B cell (primary cell): ENCODE measurements at regions not wholly inside any gene's neighbourhood (a gene's known extent, or its start where the extent isn't known, plus 50 kb on each side); places are given as distances from the start of the nearest gene placed in this dataset.

Experiments
- ATAC-seq: fragments of 200-7000 bp; cut with Tn5 transposase; one replicate; pipeline ENCODE4 v1.10.0; 2021; ENCODE audit warnings: low read depth, mild to moderate bottlenecking, moderate number of reproducible peaks, moderate library complexity
- CTCF ChIA-PET: fragments of 350-600 bp; sonication (Branson Sonifier 250); formaldehyde crosslinking; loops from one replicate; lab custom pipeline; 2021; ENCODE audit warnings: antibody characterized with exemption, inconsistent platforms; lab: Charles Lee
- POLR2A ChIA-PET: fragments of 350-600 bp; sonication (Branson Sonifier 250); formaldehyde crosslinking; loops from one replicate; lab custom pipeline; 2021; ENCODE audit warnings: antibody characterized with exemption; lab: Charles Lee
- DNase-seq: peaks from one replicate; pipeline ENCODE4 v3.0.0; 2013
- H2AFZ ChIP-seq: 2 replicates; pipeline ENCODE4 v1.6.1; 2012; ENCODE audit warnings: mild to moderate bottlenecking, low read depth, low read length; ENCODE audit not compliant: insufficient read depth, poor library complexity, severe bottlenecking
- H3K27ac ChIP-seq, 2 donors: 1 replicate in 1 of 2; 2 replicates in 1 of 2; pipeline ENCODE4 v1.5.1; 2012 to 2013; ENCODE audit warnings: low read length in 2 of 2, mild to moderate bottlenecking in 2 of 2, moderate library complexity in 1 of 2
- H3K27me3 ChIP-seq, 4 experiments: fragments of 200-600 bp in 1 of 4; sonication (generic) in 1 of 4; replicated peaks in 1 of 4; 1 replicate in 2 of 4; 2 replicates in 2 of 4; pipeline versions ENCODE4 v1.6.1 to v1.7.0; 2013 to 2016; ENCODE audit warnings: low read length in 3 of 4, mild to moderate bottlenecking in 2 of 4, mixed read lengths in 1 of 4, moderate library complexity in 1 of 4; ENCODE audit not compliant: insufficient read depth in 4 of 4, control insufficient read depth in 3 of 4; ENCODE audit errors: control extremely low read depth in 1 of 4
- H3K36me3 ChIP-seq, 2 experiments: replicated peaks in 1 of 2; 1 replicate in 1 of 2; 2 replicates in 1 of 2; pipeline versions ENCODE4 v1.6.1 to v1.7.1; 2013; ENCODE audit warnings: low read length in 1 of 2; ENCODE audit not compliant: insufficient read depth in 2 of 2, control insufficient read depth in 1 of 2; ENCODE audit errors: control extremely low read depth in 1 of 2, extremely low read depth in 1 of 2
- H3K4me1 ChIP-seq, 2 donors: fragments of 200-600 bp in 1 of 2; sonication (generic) in 1 of 2; 1 replicate in 1 of 2; 2 replicates in 1 of 2; pipeline versions ENCODE4 v1.5.1 to v1.6.1; 2013 to 2017; ENCODE audit warnings: low read length in 2 of 2; ENCODE audit not compliant: control insufficient read depth in 2 of 2, insufficient read depth in 2 of 2
- H3K4me2 ChIP-seq: replicated peaks from 2 replicates; pipeline ENCODE3; 2012; ENCODE audit warnings: mild to moderate bottlenecking, low read depth, low read length; ENCODE audit not compliant: poor library complexity, severe bottlenecking
- H3K4me3 ChIP-seq, 5 experiments: fragments of 200-600 bp in 1 of 5; sonication (generic) in 1 of 5; 1 replicate in 3 of 5; 2 replicates in 2 of 5; pipeline versions ENCODE4 v1.5.1 to v1.7.0; 2011 to 2016; ENCODE audit warnings: low read length in 4 of 5, mild to moderate bottlenecking in 4 of 5, low read depth in 2 of 5, control low read depth in 1 of 5, moderate library complexity in 1 of 5; ENCODE audit not compliant: insufficient read depth in 1 of 5; ENCODE audit errors: control extremely low read depth in 1 of 5, extremely low read depth in 1 of 5
- H3K79me2 ChIP-seq: fragments of 200-600 bp; sonication (generic); one replicate; pipeline ENCODE4 v1.6.0; 2016; ENCODE audit warnings: low read length; ENCODE audit not compliant: control insufficient read depth, insufficient read depth
- H3K9ac ChIP-seq: fragments of 200-600 bp; sonication (generic); 2 replicates; pipeline ENCODE4 v1.6.1; 2017; ENCODE audit warnings: mild to moderate bottlenecking, low read length, moderate library complexity
- H3K9me3 ChIP-seq, 3 donors: one replicate each; pipeline versions ENCODE4 v1.6.1 to v1.7.1; 2013; ENCODE audit warnings: low read length in 2 of 3; ENCODE audit not compliant: control insufficient read depth in 2 of 3, insufficient read depth in 1 of 3; ENCODE audit errors: control extremely low read depth in 1 of 3
- H4K20me1 ChIP-seq: 2 replicates; pipeline ENCODE4 v1.6.0; 2012; ENCODE audit warnings: mild to moderate bottlenecking, low read length; ENCODE audit not compliant: insufficient read depth, control insufficient read depth, poor library complexity, severe bottlenecking
- H3K27ac Mint-ChIP-seq: one replicate; pipeline ENCODE4 v1.8.0; 2021; ENCODE audit warnings: mixed read lengths
- H3K27me3 Mint-ChIP-seq: one replicate; pipeline ENCODE4 v1.8.0; 2021; ENCODE audit warnings: mixed read lengths
- H3K4me1 Mint-ChIP-seq: one replicate; pipeline ENCODE4 v1.8.0; 2021; ENCODE audit warnings: mixed read lengths
- H3K4me3 Mint-ChIP-seq: one replicate; pipeline ENCODE4 v1.8.0; 2021; ENCODE audit warnings: mixed read lengths
- H3K9me3 Mint-ChIP-seq: one replicate; pipeline ENCODE4 v1.8.0; 2022; ENCODE audit warnings: mixed read lengths; ENCODE audit not compliant: insufficient read depth
- EZH2 ChIP-seq: IDR thresholded peaks from 2 replicates; pipeline ENCODE4 v1.6.1; 2012; ENCODE audit warnings: borderline replicate concordance, low read depth, mild to moderate bottlenecking, moderate library complexity, low read length; ENCODE audit not compliant: insufficient read depth, poor library complexity, severe bottlenecking
- WGBS: methylation state at CpG from one replicate; pipeline ENCODE4 v1.1.5; 2013; ENCODE audit warnings: missing lambda C conversion rate; ENCODE audit not compliant: insufficient coverage; 5-methylcytosine and 5-hydroxymethylcytosine counted together
- intact Hi-C: fragments of 100-400 bp; cut with micrococcal nuclease; formaldehyde crosslinking; loops from one replicate; pipeline ENCODE4 v1.10.0; 2022
- TF ChIP-seq, protein P1 (sequence below): fragments of 200-600 bp; IDR thresholded peaks from one replicate; pipeline ENCODE4 v1.8.0; 2022; ENCODE audit warnings: antibody characterized with exemption, mild to moderate bottlenecking

GRCh38 chr9:92187390-92187789, 72.2 kb upstream of the SPTLC1 start:
- H3K4me1 Mint-ChIP-seq, result no peaks in the 10 kb centered on the region
- POLR2A ChIA-PET, result no interaction called here
- CTCF ChIA-PET, result no interaction called here
- Histone ChIP-seq H3K4me1 (no peaks in the 10 kb centered on the region), H4K20me1 (no peaks in the 10 kb centered on the region), H3K4me2 (no peak overlapping the region), H2AFZ (no peak overlapping the region), H3K27me3 (peaks cover 0 to 3% (median 0%) of the 10 kb centered on the region in 4 experiments), H3K79me2 (no peaks in the 10 kb centered on the region), H3K36me3 (no peaks in the 10 kb centered on the region), H3K4me3 (no peak overlapping the region), H3K9ac (no peak overlapping the region), H3K9me3 (no peaks in the 10 kb centered on the region), H3K27ac (no peak overlapping the region)
- DNase-seq, result no peak
- H3K4me3 Mint-ChIP-seq, result no peak overlapping the region
- intact Hi-C loops, result no loop called here
- TF ChIP-seq EZH2, result no peak
- TF ChIP-seq, protein P1, sequence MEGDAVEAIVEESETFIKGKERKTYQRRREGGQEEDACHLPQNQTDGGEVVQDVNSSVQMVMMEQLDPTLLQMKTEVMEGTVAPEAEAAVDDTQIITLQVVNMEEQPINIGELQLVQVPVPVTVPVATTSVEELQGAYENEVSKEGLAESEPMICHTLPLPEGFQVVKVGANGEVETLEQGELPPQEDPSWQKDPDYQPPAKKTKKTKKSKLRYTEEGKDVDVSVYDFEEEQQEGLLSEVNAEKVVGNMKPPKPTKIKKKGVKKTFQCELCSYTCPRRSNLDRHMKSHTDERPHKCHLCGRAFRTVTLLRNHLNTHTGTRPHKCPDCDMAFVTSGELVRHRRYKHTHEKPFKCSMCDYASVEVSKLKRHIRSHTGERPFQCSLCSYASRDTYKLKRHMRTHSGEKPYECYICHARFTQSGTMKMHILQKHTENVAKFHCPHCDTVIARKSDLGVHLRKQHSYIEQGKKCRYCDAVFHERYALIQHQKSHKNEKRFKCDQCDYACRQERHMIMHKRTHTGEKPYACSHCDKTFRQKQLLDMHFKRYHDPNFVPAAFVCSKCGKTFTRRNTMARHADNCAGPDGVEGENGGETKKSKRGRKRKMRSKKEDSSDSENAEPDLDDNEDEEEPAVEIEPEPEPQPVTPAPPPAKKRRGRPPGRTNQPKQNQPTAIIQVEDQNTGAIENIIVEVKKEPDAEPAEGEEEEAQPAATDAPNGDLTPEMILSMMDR, result no peak
- 79% methylated on average over 2 of the region's 3 CpGs for whole genome bisulfite sequencing
- H3K27me3 Mint-ChIP-seq, result peaks cover 20% of the 10 kb centered on the region
- no peak overlapping the region for H3K27ac Mint-ChIP-seq
- no peak for ATAC-seq
- no peaks in the 10 kb centered on the region for H3K9me3 Mint-ChIP-seq

- WGBS, result 62% methylated on average over 3 of the region's 7 CpGs
- H3K4me1 ChIP-seq, result no peaks in the 10 kb centered on the region
- no peak overlapping the region for H3K27ac ChIP-seq
- H3K79me2 ChIP-seq, result no peaks in the 10 kb centered on the region
- H3K27me3 ChIP-seq, result peaks cover 0 to 3% (median 0%) of the 10 kb centered on the region in 4 experiments
- no peaks in the 10 kb centered on the region for H3K4me1 Mint-ChIP-seq
- no peak for ATAC-seq
- no peak overlapping the region for H3K4me2 ChIP-seq
- no peak overlapping the region for H2AFZ ChIP-seq
- no peaks in the 10 kb centered on the region for H4K20me1 ChIP-seq
- intact Hi-C loops, result no loop called here
- TF ChIP-seq, protein P1, result no peak
- TF ChIP-seq EZH2, result no peak
- POLR2A ChIA-PET, result no interaction called here
- peaks cover 20% of the 10 kb centered on the region for H3K27me3 Mint-ChIP-seq
- peaks cover 3% of the 10 kb centered on the region for H3K9me3 Mint-ChIP-seq
- no peaks in the 10 kb centered on the region for H3K36me3 ChIP-seq
- H3K9me3 ChIP-seq, result peaks cover 0 to 2% (median 0%) of the 10 kb centered on the region in 3 donors
- no peak for DNase-seq
- no peak overlapping the region for H3K27ac Mint-ChIP-seq
- CTCF ChIA-PET, result no interaction called here
- no peak overlapping the region for H3K4me3 ChIP-seq
- H3K4me3 Mint-ChIP-seq, result no peak overlapping the region
- no peak overlapping the region for H3K9ac ChIP-seq
These were observed 71.4 kb upstream of the SPTLC1 start for GRCh38 chr9:92186631-92187030.
